GM18873 (cell line): ENCODE measurements at regions not wholly inside any gene's neighbourhood (a gene's known extent, or its start where the extent isn't known, plus 50 kb on each side); places are given as distances from the start of the nearest gene placed in this dataset.
A peak's percentile ranks its signal among the peaks of the same experiment; 100 is the strongest.

Experiments
- ATAC-seq: cut with Tn5 transposase; IDR thresholded peaks from one replicate; pipeline ENCODE4 v1.9.1; 2021; ENCODE audit warnings: mild to moderate bottlenecking, moderate library complexity, moderate number of reproducible peaks; ENCODE audit not compliant: unreplicated experiment, low FRiP score

- no peak for ATAC-seq
Observed at GRCh38 chr10:16341637-16342036, 95.2 kb upstream of the PTER start.

DNA sequence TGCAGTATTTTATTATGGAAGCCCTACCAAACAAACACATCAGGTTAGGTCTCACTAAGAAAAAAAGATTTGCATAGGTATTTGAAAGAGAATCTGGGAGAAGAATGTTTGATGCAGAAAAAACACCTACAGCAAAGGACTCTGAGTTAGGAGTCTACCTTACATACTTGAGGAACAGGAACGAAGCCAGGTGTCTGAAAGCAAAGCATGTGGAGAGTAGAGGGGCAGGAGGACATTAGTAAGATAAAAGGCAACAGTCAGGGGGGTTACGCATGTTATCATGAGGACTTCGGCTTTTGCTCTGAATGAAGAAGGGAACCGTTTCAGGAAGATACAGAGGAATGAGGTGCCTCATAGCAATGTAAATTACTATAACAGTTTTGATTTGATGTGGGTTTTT is 87.9 kb upstream of the PTER start:
- ATAC-seq, result no peak

DNA sequence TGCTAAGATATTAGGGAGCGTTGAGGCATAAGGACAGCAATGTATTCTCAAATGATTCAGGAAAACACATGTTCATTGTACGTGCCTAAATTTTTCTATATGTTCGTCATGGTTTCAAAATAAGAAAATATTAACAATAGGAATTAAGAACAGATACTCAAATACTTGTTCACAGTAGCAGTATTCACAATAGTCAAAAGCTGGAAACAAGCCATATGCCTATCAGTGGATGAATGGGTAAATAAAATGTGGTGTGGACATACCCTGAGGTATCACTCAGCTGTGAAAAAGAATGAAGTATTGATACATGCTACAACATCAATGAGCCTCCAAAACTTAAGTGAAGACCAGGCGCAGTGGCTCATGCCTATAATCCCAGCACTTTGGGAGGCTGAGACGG is 84.7 kb upstream of the PTER start:
- no peak for ATAC-seq

GRCh38 chr10:16360001-16360400 is 76.8 kb upstream of the PTER start:
- ATAC-seq, result no peak

DNA sequence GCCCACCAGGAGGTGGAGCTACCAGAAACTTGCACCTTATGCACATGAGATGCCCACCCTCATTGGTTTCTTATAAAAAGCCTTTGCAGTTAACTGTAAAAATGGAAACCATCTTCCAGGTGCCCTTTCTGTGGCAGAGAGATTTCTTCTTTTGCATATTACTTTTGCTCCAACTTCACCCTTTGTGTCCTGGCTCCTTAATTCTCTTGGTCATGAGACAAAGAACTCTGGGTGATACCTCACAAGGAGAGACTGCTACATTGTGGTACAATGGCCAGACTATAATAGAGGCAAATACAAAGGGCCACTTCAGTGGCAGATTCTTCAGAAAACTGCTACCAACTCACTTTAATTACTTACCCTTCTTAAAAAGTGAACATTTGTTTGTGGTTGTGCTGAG is 76.4 kb upstream of the PTER start:
- no peak for ATAC-seq

GRCh38 chr10:16361086-16361485 is 75.7 kb upstream of the PTER start:
- no peak for ATAC-seq

DNA sequence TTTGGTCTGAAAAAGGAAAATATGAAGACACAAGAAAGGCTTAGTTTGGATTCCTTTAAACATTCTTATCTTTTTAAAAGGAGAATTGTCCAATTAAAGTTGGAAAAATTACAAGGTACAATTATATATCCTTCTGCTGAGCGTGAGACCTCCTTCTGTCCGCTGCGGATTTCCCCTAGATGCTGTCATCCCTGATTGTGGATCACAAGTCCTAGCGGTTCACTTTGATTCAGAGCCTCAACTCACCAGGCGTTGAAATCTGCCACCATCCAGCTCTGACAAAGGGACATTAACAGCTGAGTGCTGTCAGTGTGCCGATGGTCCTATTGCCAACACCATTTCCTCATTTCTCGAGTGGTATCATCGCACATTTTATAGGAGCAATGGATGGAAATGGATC is 73.1 kb upstream of the PTER start:
- ATAC-seq, result no peak

DNA sequence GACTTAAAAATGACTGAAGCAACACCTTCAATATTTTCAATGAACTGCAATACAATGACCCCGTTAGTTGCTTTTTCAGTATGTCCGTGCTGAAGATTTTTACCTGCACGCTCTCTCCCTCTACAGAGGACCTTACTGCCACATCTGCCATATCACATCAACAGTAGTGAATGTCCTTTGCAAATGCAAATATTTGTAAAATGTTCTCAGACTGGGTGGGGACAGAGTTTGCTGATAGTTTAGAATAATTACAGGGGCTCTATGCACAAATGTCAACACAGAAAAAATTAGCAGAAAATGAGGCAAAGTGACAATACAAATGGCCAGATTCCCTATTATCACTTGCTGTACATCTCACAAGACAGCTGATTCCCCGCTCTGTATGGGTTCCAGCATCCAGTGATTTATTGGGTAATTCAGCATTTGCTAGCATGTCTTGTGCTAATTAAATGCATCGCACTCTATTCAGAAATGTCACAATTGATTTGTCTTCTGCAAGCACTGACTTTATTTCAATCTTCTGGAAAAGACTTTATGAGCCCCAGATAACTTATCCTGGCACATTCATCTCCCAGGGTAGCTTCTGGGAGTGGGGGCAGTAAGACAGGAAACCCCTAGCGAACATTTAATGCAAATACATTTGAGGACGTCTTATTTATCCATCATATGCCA is 69.1 kb upstream of the PTER start:
- no peak for ATAC-seq

DNA sequence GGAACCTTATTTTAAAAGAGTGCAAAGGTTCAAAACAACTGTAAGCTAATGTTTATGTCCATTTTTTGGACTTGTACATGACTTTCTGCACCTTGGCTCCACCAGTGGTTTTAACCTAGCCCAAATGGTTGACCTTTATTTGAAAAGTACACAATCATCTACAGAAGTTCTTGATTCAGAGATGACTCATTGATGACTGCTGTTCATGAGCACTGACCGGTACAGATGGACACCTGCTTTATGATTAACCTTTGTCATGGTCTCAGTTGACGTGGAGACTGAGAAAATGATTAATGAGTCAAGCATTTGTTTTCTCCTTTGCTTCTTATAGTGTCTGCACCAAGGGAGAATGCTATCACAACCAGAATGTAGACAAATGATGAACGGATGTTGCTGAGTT is 55.7 kb upstream of the PTER start:
- ATAC-seq, result peak; percentile 95

- ATAC-seq, result no peak
Observed at GRCh38 chr10:16384021-16384420, 52.8 kb upstream of the PTER start.

DNA sequence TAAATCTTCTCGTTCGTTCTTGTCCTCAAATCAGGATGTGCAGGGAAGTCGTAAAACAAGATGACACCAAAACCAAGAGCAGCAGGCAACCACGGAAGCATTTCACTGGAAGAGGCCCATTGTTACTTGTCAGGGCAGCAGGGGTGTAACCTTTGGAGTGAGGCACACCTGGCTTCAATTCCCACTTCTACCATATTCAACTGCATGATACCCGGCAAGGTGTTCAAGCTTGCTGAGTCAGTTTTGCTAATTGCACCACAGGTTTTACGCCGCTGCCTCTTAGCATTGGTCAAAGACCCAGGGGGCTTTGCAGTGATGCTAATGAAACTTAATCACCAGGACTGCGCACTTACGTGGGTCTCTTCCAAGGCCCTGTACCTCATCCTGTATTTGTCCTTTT is 50.0 kb upstream of the PTER start:
- ATAC-seq, result no peak
